Activated B cell treated with CpG ODN at 0.5 μM for 24 hours (primary cell): ENCODE measurements at regions not wholly inside any gene's neighbourhood (a gene's known extent, or its start where the extent isn't known, plus 50 kb on each side); places are given as distances from the start of the nearest gene placed in this dataset.

Experiments used
- ATAC-seq: fragments of 200-7000 bp; cut with Tn5 transposase; one replicate; pipeline ENCODE4 v1.10.0; 2021; ENCODE audit warnings: low read depth, mild to moderate bottlenecking, moderate library complexity
- CTCF ChIA-PET: fragments of 350-600 bp; sonication (Branson Sonifier 250); formaldehyde crosslinking; loops from one replicate; lab custom pipeline; 2021; ENCODE audit warnings: antibody characterized with exemption; lab: Charles Lee
- POLR2A ChIA-PET: fragments of 350-600 bp; sonication (Branson Sonifier 250); formaldehyde crosslinking; loops from one replicate; lab custom pipeline; 2021; ENCODE audit warnings: antibody characterized with exemption; lab: Charles Lee
- DNase-seq: peaks from one replicate; pipeline ENCODE4 v3.0.0; 2022
- H3K27ac Mint-ChIP-seq: one replicate; pipeline ENCODE4 v1.8.0; 2020; ENCODE audit warnings: mixed read lengths
- H3K27me3 Mint-ChIP-seq: one replicate; pipeline ENCODE4 v1.8.0; 2021; ENCODE audit warnings: mixed read lengths
- H3K36me3 Mint-ChIP-seq: one replicate; pipeline ENCODE4 v1.8.0; 2021; ENCODE audit warnings: low read depth, mixed read lengths
- H3K4me1 Mint-ChIP-seq: one replicate; pipeline ENCODE4 v1.8.0; 2021; ENCODE audit warnings: mixed read lengths
- H3K4me3 Mint-ChIP-seq: one replicate; pipeline ENCODE4 v1.8.0; 2020; ENCODE audit warnings: mild to moderate bottlenecking, mixed read lengths
- H3K9me3 Mint-ChIP-seq: one replicate; pipeline ENCODE4 v1.8.0; 2020; ENCODE audit warnings: mixed read lengths
- CTCF ChIP-seq: fragments of 200-600 bp; IDR thresholded peaks from one replicate; pipeline ENCODE4 v1.8.0; 2022; ENCODE audit warnings: antibody characterized with exemption, mild to moderate bottlenecking
- intact Hi-C: fragments of 100-400 bp; cut with micrococcal nuclease; formaldehyde crosslinking; loops from one replicate; pipeline ENCODE4 v1.15.1; 2024

- no peaks in the 10 kb centered on the region for H3K9me3 Mint-ChIP-seq
- no peak overlapping the region for H3K27ac Mint-ChIP-seq
- intact Hi-C loops = no loop called here
- ChIA-PET POLR2A (no interaction called here), CTCF (no interaction called here)
- TF ChIP-seq CTCF = no peak
- no peak overlapping the region for H3K4me3 Mint-ChIP-seq
- ATAC-seq = no peak
- DNase-seq = no peak
- no peaks in the 10 kb centered on the region for H3K4me1 Mint-ChIP-seq
- peaks cover 16% of the 10 kb centered on the region for H3K27me3 Mint-ChIP-seq
- no peaks in the 10 kb centered on the region for H3K36me3 Mint-ChIP-seq
Observed at GRCh38 chr12:107169200-107169599, 75.9 kb upstream of the CRY1 start.

- no peak for TF ChIP-seq CTCF
- Mint-ChIP-seq H3K9me3 (peaks cover 5% of the 10 kb centered on the region), H3K4me3 (no peak overlapping the region), H3K36me3 (no peaks in the 10 kb centered on the region), H3K4me1 (no peaks in the 10 kb centered on the region), H3K27me3 (peaks cover 12% of the 10 kb centered on the region), H3K27ac (no peak overlapping the region)
- POLR2A ChIA-PET = no interaction called here
- CTCF ChIA-PET = no interaction called here
- intact Hi-C loops = no loop called here
- DNase-seq (no peak), ATAC-seq (no peak)
Observed at GRCh38 chr12:107178776-107179175, 85.4 kb upstream of the CRY1 start.

- Mint-ChIP-seq H3K4me3 (no peak overlapping the region), H3K27ac (no peak overlapping the region), H3K36me3 (no peaks in the 10 kb centered on the region), H3K27me3 (peaks cover 22% of the 10 kb centered on the region), H3K9me3 (peaks cover 5% of the 10 kb centered on the region), H3K4me1 (no peaks in the 10 kb centered on the region)
- POLR2A ChIA-PET = no interaction called here
- no peak for ATAC-seq
- DNase-seq = no peak
- intact Hi-C loops = no loop called here
- TF ChIP-seq CTCF = no peak
- CTCF ChIA-PET = no interaction called here
Observed at GRCh38 chr12:107179871-107180270, 86.5 kb upstream of the CRY1 start.

GRCh38 chr12:107180272-107180671 is 86.9 kb upstream of the CRY1 start:
- Mint-ChIP-seq H3K9me3 (peaks cover 5% of the 10 kb centered on the region), H3K4me3 (no peak overlapping the region), H3K27me3 (peaks cover 24% of the 10 kb centered on the region), H3K36me3 (no peaks in the 10 kb centered on the region), H3K27ac (no peak overlapping the region), H3K4me1 (no peaks in the 10 kb centered on the region)
- POLR2A ChIA-PET = no interaction called here
- intact Hi-C loops = no loop called here
- CTCF ChIA-PET = no interaction called here
- ATAC-seq = no peak
- no peak for TF ChIP-seq CTCF
- no peak for DNase-seq

GRCh38 chr12:107184359-107184930 is 91.1 kb upstream of the CRY1 start:
- H3K27ac Mint-ChIP-seq = no peak overlapping the region
- intact Hi-C loops = no loop called here
- no peak for TF ChIP-seq CTCF
- ATAC-seq (no peak), DNase-seq (no peak)
- H3K36me3 Mint-ChIP-seq = no peaks in the 10 kb centered on the region
- POLR2A ChIA-PET = no interaction called here
- no peaks in the 10 kb centered on the region for H3K4me1 Mint-ChIP-seq
- CTCF ChIA-PET = no interaction called here
- H3K9me3 Mint-ChIP-seq = no peaks in the 10 kb centered on the region
- no peak overlapping the region for H3K4me3 Mint-ChIP-seq
- H3K27me3 Mint-ChIP-seq = peaks cover 32% of the 10 kb centered on the region
